ENCODE measurements at regions not wholly inside any gene's neighbourhood (a gene's known extent, or its start where the extent isn't known, plus 50 kb on each side); places are given as distances from the start of the nearest gene placed in this dataset.

DNA sequence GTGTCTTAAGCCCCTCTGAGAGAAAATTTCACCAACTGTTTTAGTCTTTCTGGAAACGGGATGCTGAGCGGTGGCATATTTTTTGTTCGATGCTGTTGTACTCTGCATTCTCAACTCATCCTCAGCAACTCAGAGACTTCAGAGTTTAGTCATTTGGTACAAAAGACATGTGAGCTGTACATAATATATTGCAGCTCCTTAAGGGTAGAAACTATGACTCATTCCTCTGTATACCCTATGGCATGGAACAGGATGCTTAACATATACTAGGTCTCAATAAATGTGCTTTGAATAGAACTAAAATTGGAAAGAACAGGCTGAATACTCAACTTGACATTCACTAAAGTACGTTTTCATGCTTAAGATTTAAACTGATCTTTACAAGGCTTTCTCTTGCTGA, 130.5 kb upstream of the SLITRK2 start (continued):
- no peak for TF ChIP-seq ZIK1 (CRISPR knock-in tag; IDR thresholded peaks at IDR 0.05; ENCODE audit: borderline replicate concordance, low read depth)

DNA sequence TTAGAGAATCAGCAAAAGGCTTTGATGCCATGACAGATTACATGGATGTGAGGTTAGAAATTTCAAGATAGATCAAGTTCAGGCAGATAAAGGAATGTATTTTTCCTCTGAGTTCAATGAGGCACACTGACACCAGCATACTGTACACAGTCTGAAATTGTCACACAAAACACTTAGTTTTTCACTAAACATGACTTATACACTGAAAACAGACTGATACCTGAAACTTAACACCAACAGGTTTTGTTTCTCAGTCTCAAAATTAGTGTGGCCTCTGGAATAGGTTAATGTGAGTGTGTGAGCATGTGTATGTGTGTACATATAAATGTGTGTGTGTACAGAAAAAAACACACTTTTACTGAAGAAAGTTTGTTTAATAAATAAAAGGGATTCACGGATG, 129.9 kb upstream of the SLITRK2 start:
- POLR2A ChIA-PET = no interaction called here
- CTCF ChIA-PET (ENCODE audit: low intra/inter-chr PET ratio, low total read pairs) = no interaction called here
- Histone ChIP-seq H3K4me2 (ENCODE audit: low read depth, low read length) (no peak overlapping the region), H3K27ac (ENCODE audit: extremely low read length, insufficient read depth, low read length) (no peak overlapping the region), H3K27me3 (ENCODE audit: control insufficient read depth in 1 of 2, insufficient read depth in 2 of 2, low read length in 2 of 2) (no peaks in the 10 kb centered on the region), H3K79me2 (ENCODE audit: insufficient read depth, low read length) (no peaks in the 10 kb centered on the region), H3K4me1 (ENCODE audit: insufficient read depth, low read length) (no peaks in the 10 kb centered on the region), H3K9me3 (ENCODE audit: low read length) (peaks cover 41% of the 10 kb centered on the region), H4K20me1 (ENCODE audit: insufficient read depth, low read length) (no peaks in the 10 kb centered on the region), H3K36me3 (replicated peaks in 1 of 2; ENCODE audit: control insufficient read depth in 1 of 2, insufficient read depth in 2 of 2, low read length in 2 of 2) (no peaks in the 10 kb centered on the region), H2AFZ (ENCODE audit: low read length) (no peak overlapping the region), H3K4me3 (replicated peaks in 1 of 3; ENCODE audit: insufficient read depth in 1 of 3, low read depth in 2 of 3, low read length in 3 of 3) (no peak overlapping the region), H3K9ac (ENCODE audit: insufficient read depth, low read depth, low read length) (no peak overlapping the region)
- BruUV-seq (replicated peaks) = no TSS peak
- in situ Hi-C loops (cut with HindIII; ENCODE audit: extremely low pct_ligation_motif_present, low pct_unique_long_range_greater_than_20kb) (no loop called here), intact Hi-C loops (cut with micrococcal nuclease; ENCODE audit: unreplicated experiment) (no loop called here)
- TF ChIP-seq GATA4 (IDR thresholded peaks at IDR 0.05; ENCODE audit: borderline replicate concordance, low read depth) (no peak), POGZ (CRISPR knock-in tag; IDR thresholded peaks at IDR 0.05) (no peak), ZNF589 (CRISPR knock-in tag; conservative IDR thresholded peaks at IDR 0.05) (no peak), ZHX1 (CRISPR knock-in tag; IDR thresholded peaks at IDR 0.05; ENCODE audit: low read depth) (no peak)
- DNase-seq (ENCODE audit: low spot score) (no peak), FAIRE-seq (no peak), ATAC-seq (no peak)
- 0% methylated on average over 1 of the region's 1 CpG for WGBS (ENCODE audit: low lambda C conversion rate)

Measured in HepG2 (cell line).